Progenitor cell of endocrine pancreas (in vitro differentiated cells): ENCODE measurements at regions not wholly inside any gene's neighbourhood (a gene's known extent, or its start where the extent isn't known, plus 50 kb on each side); places are given as distances from the start of the nearest gene placed in this dataset.

Source experiments
- DNase-seq: peaks from one replicate; pipeline ENCODE4 v3.0.0; 2021; ENCODE audit warnings: low spot score; ENCODE audit not compliant: unreplicated experiment
- H3K27ac Mint-ChIP-seq: 2 replicates; pipeline ENCODE4 v1.8.0; 2021; ENCODE audit warnings: mild to moderate bottlenecking, moderate library complexity, mixed read lengths
- H3K27me3 Mint-ChIP-seq: 2 replicates; pipeline ENCODE4 v1.8.0; 2021; ENCODE audit warnings: mixed read lengths
- H3K36me3 Mint-ChIP-seq: 2 replicates; pipeline ENCODE4 v1.8.0; 2022; ENCODE audit warnings: mixed read lengths; ENCODE audit not compliant: insufficient read depth
- H3K4me1 Mint-ChIP-seq: 2 replicates; pipeline ENCODE4 v1.8.0; 2021; ENCODE audit warnings: low read depth, mixed read lengths
- H3K4me3 Mint-ChIP-seq: 2 replicates; pipeline ENCODE4 v1.8.0; 2021; ENCODE audit warnings: low read depth, mild to moderate bottlenecking, moderate library complexity, mixed read lengths
- H3K9me3 Mint-ChIP-seq: 2 replicates; pipeline ENCODE4 v1.8.0; 2021; ENCODE audit warnings: low read depth, mixed read lengths
- CTCF ChIP-seq: fragments of 200-600 bp; sonication (generic); IDR thresholded peaks from one replicate; pipeline ENCODE4 v1.5.0; 2021; ENCODE audit warnings: antibody characterized with exemption, mild to moderate bottlenecking; ENCODE audit not compliant: unreplicated experiment

GRCh38 chr1:4986306-4986705, 331.9 kb downstream of the AJAP1 start:
- H3K27me3 Mint-ChIP-seq: peaks cover 20% of the 10 kb centered on the region
- no peaks in the 10 kb centered on the region for H3K36me3 Mint-ChIP-seq
- no peak for TF ChIP-seq CTCF
- DNase-seq: no peak
- no peaks in the 10 kb centered on the region for H3K4me1 Mint-ChIP-seq
- H3K9me3 Mint-ChIP-seq: no peaks in the 10 kb centered on the region
- H3K4me3 Mint-ChIP-seq: no peak overlapping the region
- no peak overlapping the region for H3K27ac Mint-ChIP-seq

- peaks cover 27% of the 10 kb centered on the region for H3K27me3 Mint-ChIP-seq
- no peak overlapping the region for H3K27ac Mint-ChIP-seq
- no peak for DNase-seq
- TF ChIP-seq CTCF: no peak
- H3K36me3 Mint-ChIP-seq: no peaks in the 10 kb centered on the region
- no peaks in the 10 kb centered on the region for H3K9me3 Mint-ChIP-seq
- H3K4me1 Mint-ChIP-seq: no peaks in the 10 kb centered on the region
- H3K4me3 Mint-ChIP-seq: no peak overlapping the region
Observed at GRCh38 chr1:4984841-4985240, 330.4 kb downstream of the AJAP1 start.

- no peak overlapping the region for H3K27ac Mint-ChIP-seq
- peaks cover 20% of the 10 kb centered on the region for H3K27me3 Mint-ChIP-seq
- H3K4me1 Mint-ChIP-seq: peaks cover 1% of the 10 kb centered on the region
- no peak overlapping the region for H3K4me3 Mint-ChIP-seq
- DNase-seq: no peak
- no peaks in the 10 kb centered on the region for H3K9me3 Mint-ChIP-seq
- no peaks in the 10 kb centered on the region for H3K36me3 Mint-ChIP-seq
- no peak for TF ChIP-seq CTCF
Observed at GRCh38 chr1:4980211-4980610, 325.8 kb downstream of the AJAP1 start.

GRCh38 chr1:4978660-4979390, 324.4 kb downstream of the AJAP1 start:
- no peak for DNase-seq
- H3K9me3 Mint-ChIP-seq: no peaks in the 10 kb centered on the region
- peaks cover 1% of the 10 kb centered on the region for H3K4me1 Mint-ChIP-seq
- no peak overlapping the region for H3K4me3 Mint-ChIP-seq
- TF ChIP-seq CTCF: no peak
- peaks cover 19% of the 10 kb centered on the region for H3K27me3 Mint-ChIP-seq
- H3K36me3 Mint-ChIP-seq: no peaks in the 10 kb centered on the region
- H3K27ac Mint-ChIP-seq: no peak overlapping the region

- Mint-ChIP-seq H3K9me3 (no peaks in the 10 kb centered on the region), H3K4me3 (no peak overlapping the region), H3K27ac (no peak overlapping the region), H3K4me1 (peaks cover 1% of the 10 kb centered on the region), H3K27me3 (peaks cover 16% of the 10 kb centered on the region), H3K36me3 (no peaks in the 10 kb centered on the region)
- no peak for DNase-seq
- no peak for TF ChIP-seq CTCF
Observed at GRCh38 chr1:4977701-4978100, 323.3 kb downstream of the AJAP1 start.
